T-helper 17 cell (primary cell): ENCODE measurements at regions not wholly inside any gene's neighbourhood (a gene's known extent, or its start where the extent isn't known, plus 50 kb on each side); places are given as distances from the start of the nearest gene placed in this dataset.

Source experiments
- ATAC-seq: fragments of 150-1000 bp; cut with Tn5 transposase; 2 replicates; pipeline ENCODE4 v1.10.0; 2021; ENCODE audit warnings: mild to moderate bottlenecking, moderate library complexity
- DNase-seq, 3 donors: peaks; one replicate each; pipeline versions ENCODE4 v3.0.0 to v3.0.0-alpha.2; 2020 to 2021
- H3K9me3 ChIP-seq: one replicate; pipeline ENCODE4 v1.7.0; 2013; ENCODE audit warnings: low read length, mild to moderate bottlenecking; ENCODE audit not compliant: control insufficient read depth, poor library complexity, severe bottlenecking
- H3K27ac Mint-ChIP-seq: one replicate; pipeline ENCODE4 v1.8.0; 2022; ENCODE audit warnings: mild to moderate bottlenecking, moderate library complexity, mixed read lengths
- H3K27me3 Mint-ChIP-seq: one replicate; pipeline ENCODE4 v1.8.0; 2022; ENCODE audit warnings: mixed read lengths
- H3K36me3 Mint-ChIP-seq: one replicate; pipeline ENCODE4 v1.8.0; 2022; ENCODE audit warnings: low read depth, mixed read lengths
- H3K4me1 Mint-ChIP-seq: one replicate; pipeline ENCODE4 v1.8.0; 2022; ENCODE audit warnings: mild to moderate bottlenecking, mixed read lengths
- H3K4me3 Mint-ChIP-seq: one replicate; pipeline ENCODE4 v1.8.0; 2022; ENCODE audit warnings: mild to moderate bottlenecking, moderate library complexity, mixed read lengths

DNA sequence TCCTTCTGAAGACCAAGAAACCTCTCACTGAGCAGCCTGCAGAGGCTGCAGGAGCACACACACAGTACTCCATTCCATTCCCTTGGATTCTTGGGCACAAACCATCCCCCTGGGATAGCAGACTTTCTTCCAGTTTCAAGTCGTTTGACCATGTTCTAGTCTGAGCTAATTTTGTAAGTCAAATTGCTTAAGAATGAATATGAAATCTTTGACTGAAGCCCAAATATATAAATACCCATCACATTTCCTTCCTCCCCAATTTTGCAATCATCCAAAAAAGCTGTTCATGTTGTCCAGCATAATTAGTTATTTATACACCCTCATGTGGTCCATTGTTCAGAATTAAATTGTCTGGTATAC is 231.2 kb upstream of the TPRG1 start:
- H3K4me1 Mint-ChIP-seq: peaks cover 8% of the 10 kb centered on the region

DNA sequence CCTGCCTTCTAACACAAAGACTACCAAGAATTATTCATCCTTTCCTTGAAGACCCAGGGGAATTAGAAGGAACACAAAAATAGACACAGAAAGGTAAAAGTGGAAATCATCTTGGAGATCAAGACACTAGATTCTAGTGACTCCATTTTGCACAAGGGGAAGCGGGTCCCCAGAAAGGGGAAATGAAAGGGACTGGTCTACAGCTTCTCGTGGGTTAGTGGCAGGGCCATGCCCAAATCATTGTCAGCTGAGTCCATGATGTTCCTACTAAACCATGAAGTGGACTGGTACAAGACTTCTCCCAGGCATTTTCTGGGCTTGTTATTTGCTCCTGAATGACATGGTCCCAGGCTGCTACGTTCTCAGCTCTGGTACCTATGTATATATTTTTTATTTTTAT is 230.7 kb upstream of the TPRG1 start:
- no peak overlapping the region for H3K27ac Mint-ChIP-seq
- H3K27me3 Mint-ChIP-seq: peaks cover 5% of the 10 kb centered on the region
- no peak for DNase-seq
- no peaks in the 10 kb centered on the region for H3K9me3 ChIP-seq
- H3K4me1 Mint-ChIP-seq: peaks cover 8% of the 10 kb centered on the region
- ATAC-seq: peak; percentile 50
- peaks cover 4% of the 10 kb centered on the region for H3K36me3 Mint-ChIP-seq
- H3K4me3 Mint-ChIP-seq: no peak overlapping the region

More for the DNA sequence above, 231.2 kb upstream of the TPRG1 start:
- no peak overlapping the region for H3K4me3 Mint-ChIP-seq
- no peak for DNase-seq
- peaks cover 4% of the 10 kb centered on the region for H3K36me3 Mint-ChIP-seq
- H3K27me3 Mint-ChIP-seq: peaks cover 5% of the 10 kb centered on the region
- no peak overlapping the region for H3K27ac Mint-ChIP-seq
- no peaks in the 10 kb centered on the region for H3K9me3 ChIP-seq
- no peak for ATAC-seq

DNA sequence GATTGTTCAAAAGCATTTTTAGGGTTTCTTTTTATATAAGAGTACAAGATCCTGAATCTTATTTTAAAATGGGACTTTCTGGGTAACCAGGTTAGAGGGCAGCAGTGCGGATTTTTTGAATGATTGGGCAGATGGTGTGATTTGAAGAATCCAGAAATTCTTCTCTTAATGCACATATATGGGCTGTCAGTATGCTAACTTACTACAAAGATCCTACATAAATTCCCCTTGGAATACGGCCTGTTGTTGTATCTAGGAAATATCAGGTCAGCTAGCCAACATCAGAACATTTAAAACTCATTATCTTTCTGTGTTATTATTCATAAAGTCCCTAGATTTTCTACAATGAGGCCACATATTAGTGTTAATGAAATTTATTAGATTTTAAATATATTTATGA is 229.6 kb upstream of the TPRG1 start:
- Mint-ChIP-seq H3K4me1 (peaks cover 6% of the 10 kb centered on the region), H3K36me3 (peaks cover 4% of the 10 kb centered on the region), H3K4me3 (no peak overlapping the region), H3K27ac (no peak overlapping the region), H3K27me3 (peaks cover 5% of the 10 kb centered on the region)
- ATAC-seq (no peak), DNase-seq (no peak)
- H3K9me3 ChIP-seq: no peaks in the 10 kb centered on the region

DNA sequence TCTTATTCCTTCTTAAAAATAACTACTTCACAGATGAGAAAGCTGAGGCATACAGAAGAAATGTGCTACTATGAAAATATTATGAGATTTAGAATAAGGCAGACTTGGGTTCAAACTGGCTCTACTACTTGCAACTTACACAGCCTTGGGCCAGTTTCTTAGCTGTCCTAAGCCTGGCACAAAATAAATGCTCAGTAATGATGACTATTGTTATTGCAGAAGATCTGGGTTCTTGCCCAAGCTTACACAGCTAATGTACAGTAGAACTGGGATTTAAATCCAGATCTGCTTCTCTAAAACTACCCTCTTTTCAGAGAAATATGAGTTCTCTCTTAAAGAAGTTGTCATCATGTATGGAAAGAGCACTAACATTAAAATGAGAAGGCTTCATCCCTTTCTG is 228.2 kb upstream of the TPRG1 start:
- no peak for DNase-seq
- no peak overlapping the region for H3K4me3 Mint-ChIP-seq
- H3K4me1 Mint-ChIP-seq: peaks cover 7% of the 10 kb centered on the region
- no peak overlapping the region for H3K27ac Mint-ChIP-seq
- ATAC-seq: no peak
- H3K36me3 Mint-ChIP-seq: peaks cover 5% of the 10 kb centered on the region
- H3K27me3 Mint-ChIP-seq: peaks cover 8% of the 10 kb centered on the region
- no peaks in the 10 kb centered on the region for H3K9me3 ChIP-seq

DNA sequence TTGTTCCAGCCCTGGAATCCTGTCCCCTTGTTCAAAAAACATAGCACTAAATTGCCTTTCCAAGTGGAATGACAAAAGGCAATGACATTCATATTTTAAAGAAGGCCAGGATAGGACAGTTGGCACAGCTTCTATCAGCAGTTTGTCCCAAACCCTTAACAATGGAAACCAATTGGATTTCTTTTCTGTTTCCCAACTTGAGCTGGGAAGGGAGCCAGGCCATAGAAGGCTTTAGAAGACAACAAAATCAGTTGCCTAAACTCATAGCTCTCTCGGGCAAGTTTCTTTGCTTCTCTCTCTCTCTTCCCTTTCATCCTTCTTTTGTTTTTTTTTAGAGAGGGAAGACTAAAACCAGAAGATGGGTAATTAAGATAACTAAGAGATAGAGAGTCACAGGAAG is 227.7 kb upstream of the TPRG1 start:
- ATAC-seq: no peak
- Mint-ChIP-seq H3K36me3 (peaks cover 7% of the 10 kb centered on the region), H3K4me3 (no peak overlapping the region), H3K27ac (no peak overlapping the region), H3K27me3 (peaks cover 12% of the 10 kb centered on the region), H3K4me1 (peaks cover 9% of the 10 kb centered on the region)
- DNase-seq: no peak
- H3K9me3 ChIP-seq: no peaks in the 10 kb centered on the region

DNA sequence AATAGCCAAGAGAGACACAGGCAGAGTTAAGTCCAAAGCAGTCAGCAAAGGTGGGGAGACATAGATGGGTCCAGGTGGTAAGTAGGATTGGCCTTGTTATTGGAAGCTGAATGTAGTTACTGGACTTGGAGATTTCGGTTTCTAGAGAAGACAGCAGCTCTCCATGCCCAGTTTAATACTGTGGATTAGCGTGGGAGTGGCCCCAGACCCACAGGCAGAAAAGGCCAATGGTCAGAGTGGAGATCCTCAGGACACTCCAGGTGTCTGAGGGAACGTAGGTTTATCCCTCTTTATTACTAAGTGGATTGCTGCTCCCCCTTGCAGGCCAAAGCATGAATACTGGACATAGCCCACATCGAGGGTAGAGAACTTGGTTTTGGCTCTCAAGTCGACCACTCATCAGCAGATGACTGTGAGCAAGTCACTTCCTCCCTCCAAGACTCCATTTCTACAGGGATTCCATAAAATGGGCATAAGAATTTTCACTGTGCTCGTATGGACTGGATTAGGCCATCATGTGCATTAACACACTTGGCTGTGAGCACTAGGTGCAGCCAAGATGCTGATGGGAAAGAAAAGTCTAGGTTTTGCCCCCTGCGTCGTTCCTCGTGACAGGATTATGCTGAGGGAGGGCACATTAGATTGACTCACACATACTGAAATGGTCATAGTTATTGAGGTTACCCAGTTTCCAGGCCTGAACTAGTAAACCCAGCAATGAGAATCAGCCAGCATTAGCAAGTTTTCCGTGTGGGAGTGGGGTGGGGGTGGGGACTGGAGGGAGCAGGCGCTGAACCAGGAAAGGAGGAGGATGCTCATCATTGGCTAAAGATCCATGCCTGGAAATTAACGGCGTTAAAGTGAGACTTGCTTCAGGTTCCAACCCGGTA is 225.2 kb upstream of the TPRG1 start:
- Mint-ChIP-seq H3K36me3 (peaks cover 6% of the 10 kb centered on the region), H3K4me1 (peaks cover 9% of the 10 kb centered on the region)

DNA sequence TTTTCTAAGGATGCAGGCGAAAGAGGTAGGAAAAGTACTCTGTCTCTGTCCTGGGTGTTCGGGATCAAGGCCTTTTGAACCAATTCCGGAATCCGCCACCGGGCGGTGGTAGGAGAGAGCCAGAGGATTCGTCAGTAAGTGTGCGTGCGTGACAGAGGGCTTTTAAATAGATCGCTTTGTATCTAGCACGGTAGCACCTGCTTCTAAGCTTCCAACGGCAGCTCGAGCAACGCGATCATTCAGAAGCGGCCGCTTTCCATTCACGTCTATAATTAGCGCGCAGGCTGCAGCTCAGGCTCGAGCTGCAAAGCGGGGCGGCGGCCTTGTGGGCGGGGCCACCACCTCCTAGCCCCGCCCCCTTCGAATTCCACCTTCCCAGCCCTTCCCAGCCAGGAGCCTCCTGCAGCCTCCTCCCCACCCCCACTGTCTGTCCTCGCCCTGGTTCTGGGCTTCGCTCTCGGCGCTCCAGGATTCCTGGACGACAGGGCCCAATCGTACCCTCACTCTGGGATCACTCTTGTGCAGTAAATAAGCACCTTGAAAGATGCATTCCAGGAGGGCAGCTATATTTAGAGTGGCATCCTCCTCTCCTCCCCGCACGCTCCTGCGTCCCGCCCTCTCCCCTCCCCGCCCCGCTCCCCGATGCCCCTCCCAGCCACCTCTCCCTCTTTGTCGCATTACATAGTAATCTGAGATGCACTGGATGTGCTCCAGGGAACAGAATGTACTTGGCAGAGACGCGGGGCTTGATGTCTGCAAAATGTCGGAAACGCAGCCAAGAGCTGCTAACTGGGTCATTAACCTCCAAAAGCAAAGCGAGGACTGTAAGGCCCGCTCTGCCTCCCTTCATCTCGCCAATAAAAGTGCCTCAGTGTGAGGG is 224.1 kb upstream of the TPRG1 start:
- peak overlapping the region; percentile 15 for H3K4me3 Mint-ChIP-seq
- H3K36me3 Mint-ChIP-seq: peaks cover 6% of the 10 kb centered on the region
- ATAC-seq: no peak
- DNase-seq: no peak
- H3K27me3 Mint-ChIP-seq: peaks cover 32% of the 10 kb centered on the region
- H3K27ac Mint-ChIP-seq: no peak overlapping the region
- no peaks in the 10 kb centered on the region for H3K9me3 ChIP-seq
- H3K4me1 Mint-ChIP-seq: peaks cover 9% of the 10 kb centered on the region

More for the DNA sequence above, 225.2 kb upstream of the TPRG1 start:
- DNase-seq (no peak), ATAC-seq (no peak)
- H3K9me3 ChIP-seq: no peaks in the 10 kb centered on the region
- peaks cover 31% of the 10 kb centered on the region for H3K27me3 Mint-ChIP-seq
- H3K27ac Mint-ChIP-seq: no peak overlapping the region
- H3K4me3 Mint-ChIP-seq: no peak overlapping the region

DNA sequence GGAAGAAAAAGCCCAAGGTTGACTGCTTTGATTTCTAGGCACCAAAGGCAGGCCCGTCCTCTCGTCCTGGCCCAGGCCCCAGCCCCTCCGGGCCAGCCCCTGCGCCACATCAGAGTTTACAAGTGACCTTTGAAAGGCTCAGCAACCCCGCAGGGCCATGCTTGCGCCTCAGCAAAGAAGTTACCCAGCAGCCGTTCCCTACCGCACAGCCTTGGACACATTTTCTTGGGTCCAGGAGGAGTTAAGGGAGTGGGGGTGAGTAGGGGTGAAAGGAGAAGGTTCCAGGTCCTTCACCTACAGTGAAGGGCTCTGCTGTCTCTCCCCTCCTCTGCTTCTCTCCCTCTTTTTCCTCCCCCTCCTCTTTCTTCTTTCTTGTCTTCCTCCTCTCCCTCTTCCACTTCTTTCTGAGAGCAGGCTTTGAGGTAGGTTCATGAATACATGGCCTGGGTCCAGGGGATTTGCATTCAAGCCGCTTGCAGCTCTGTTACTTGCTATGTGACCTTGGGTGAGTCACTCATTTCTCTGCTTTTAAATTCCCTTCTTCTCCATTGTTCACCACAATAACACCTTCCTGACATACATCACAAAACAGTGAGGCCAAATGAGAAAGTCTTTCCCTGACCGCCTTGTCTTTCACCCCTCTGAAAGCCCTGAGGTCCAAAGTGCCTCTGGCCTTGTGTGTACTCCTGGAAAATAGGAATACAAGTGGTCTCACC is 223.3 kb upstream of the TPRG1 start:
- DNase-seq (no peak), ATAC-seq (no peak)
- Mint-ChIP-seq H3K27me3 (peaks cover 27% of the 10 kb centered on the region), H3K4me1 (peaks cover 9% of the 10 kb centered on the region), H3K36me3 (peaks cover 6% of the 10 kb centered on the region), H3K27ac (no peak overlapping the region), H3K4me3 (no peak overlapping the region)
- H3K9me3 ChIP-seq: no peaks in the 10 kb centered on the region

DNA sequence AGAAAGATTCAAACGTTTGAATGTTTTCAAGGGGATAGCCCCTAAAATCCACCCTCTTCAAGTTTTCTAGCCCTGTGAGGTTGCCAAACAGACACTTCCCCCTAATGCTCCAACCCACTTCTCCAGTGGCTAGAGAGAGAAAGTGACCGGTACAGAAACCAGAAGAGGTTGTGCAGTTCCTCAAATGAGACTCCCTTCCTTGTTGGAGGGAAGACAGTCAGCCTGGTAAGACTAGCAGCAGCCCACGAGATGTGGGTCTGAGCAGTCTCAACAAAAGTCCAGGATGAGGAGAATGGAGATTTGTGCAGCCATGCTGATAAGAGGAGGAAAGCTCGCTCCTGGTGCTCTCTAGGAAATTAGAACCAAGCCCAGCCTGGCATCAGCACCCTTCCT is 222.8 kb upstream of the TPRG1 start:
- peak; percentile 25 for ATAC-seq
- no peak overlapping the region for H3K27ac Mint-ChIP-seq

DNA sequence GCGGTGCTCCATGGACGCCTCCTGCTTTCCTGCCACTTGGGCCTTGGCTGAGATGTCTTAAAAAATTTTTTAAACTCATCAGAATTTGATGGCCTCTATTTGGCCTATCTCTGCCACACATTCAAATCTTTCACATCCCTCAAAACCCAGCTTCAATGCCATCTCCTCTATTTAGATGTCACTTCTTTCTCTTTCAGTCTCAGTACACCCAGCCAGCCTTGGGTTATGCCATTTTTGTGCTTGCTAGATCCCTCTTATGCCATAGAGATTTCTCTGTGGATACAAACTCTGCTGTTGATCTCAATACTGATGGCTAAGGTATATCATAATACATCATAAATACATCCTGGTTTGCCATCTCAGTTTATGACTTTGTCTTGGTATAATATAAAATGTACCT is 222.3 kb upstream of the TPRG1 start:
- Mint-ChIP-seq H3K4me1 (peaks cover 9% of the 10 kb centered on the region), H3K27ac (no peak overlapping the region), H3K4me3 (no peak overlapping the region), H3K27me3 (peaks cover 27% of the 10 kb centered on the region), H3K36me3 (peaks cover 6% of the 10 kb centered on the region)
- no peaks in the 10 kb centered on the region for H3K9me3 ChIP-seq
- ATAC-seq: no peak
- no peak for DNase-seq

More for the DNA sequence above, 222.8 kb upstream of the TPRG1 start:
- H3K9me3 ChIP-seq: no peaks in the 10 kb centered on the region
- H3K4me3 Mint-ChIP-seq: no peak overlapping the region
- H3K36me3 Mint-ChIP-seq: peaks cover 6% of the 10 kb centered on the region
- H3K4me1 Mint-ChIP-seq: peaks cover 9% of the 10 kb centered on the region
- DNase-seq: no peak
- peaks cover 27% of the 10 kb centered on the region for H3K27me3 Mint-ChIP-seq

DNA sequence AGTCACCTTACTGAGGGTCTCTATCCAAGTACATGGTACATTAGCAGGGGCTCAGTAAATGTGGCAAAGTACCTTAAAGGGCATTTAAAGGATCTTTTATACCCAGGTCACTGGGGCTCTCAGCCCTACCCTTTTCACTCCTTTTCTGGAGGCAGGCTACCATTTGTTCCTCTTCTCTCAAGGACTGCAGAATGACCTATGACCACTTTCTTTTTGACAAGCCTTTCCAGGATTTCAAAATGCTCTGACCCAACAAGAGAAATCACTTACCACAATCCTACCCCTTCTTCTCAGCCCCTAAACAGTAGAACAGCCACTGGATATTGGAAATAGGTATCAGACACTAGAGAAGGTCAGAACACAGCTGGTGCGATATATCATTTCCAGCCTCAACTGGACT is 221.8 kb upstream of the TPRG1 start:
- no peaks in the 10 kb centered on the region for H3K9me3 ChIP-seq
- H3K4me3 Mint-ChIP-seq: no peak overlapping the region
- DNase-seq (no peak), ATAC-seq (no peak)
- peaks cover 6% of the 10 kb centered on the region for H3K36me3 Mint-ChIP-seq
- peaks cover 27% of the 10 kb centered on the region for H3K27me3 Mint-ChIP-seq
- H3K4me1 Mint-ChIP-seq: peaks cover 9% of the 10 kb centered on the region
- H3K27ac Mint-ChIP-seq: no peak overlapping the region

DNA sequence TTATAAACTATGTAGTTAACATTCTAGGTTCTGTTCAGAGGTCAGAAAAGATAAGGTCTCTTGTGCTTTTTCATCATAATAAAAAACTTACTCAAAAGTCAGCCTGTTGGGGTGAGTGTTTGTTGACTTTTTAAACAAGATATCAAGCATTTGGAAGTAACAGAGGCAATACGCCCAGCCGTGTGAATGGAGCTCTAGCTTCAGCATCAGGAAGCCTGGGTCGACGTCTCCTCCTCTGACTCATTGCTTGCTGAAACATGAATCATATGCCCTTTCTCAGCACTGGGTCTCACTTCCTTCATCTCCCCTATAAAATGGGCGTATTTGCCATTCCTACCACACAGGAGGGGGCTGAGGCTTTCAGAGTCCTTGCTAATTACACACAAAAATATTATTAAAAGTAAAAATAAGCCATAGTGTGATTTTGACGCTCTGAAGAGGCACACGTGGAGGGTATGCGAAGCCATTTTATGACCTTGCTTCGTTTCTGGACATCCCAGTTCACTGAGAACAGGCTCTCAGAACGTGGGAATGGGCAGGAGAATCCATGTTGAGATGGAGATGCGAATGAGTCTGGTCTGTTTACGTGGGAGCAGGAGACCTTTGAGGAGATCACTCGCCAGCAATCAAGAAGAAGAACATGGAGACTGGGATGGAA is 220.8 kb upstream of the TPRG1 start:
- no peak overlapping the region for H3K4me3 Mint-ChIP-seq
- peaks cover 27% of the 10 kb centered on the region for H3K27me3 Mint-ChIP-seq
- H3K27ac Mint-ChIP-seq: peak overlapping the region; percentile 11
- ATAC-seq (no peak), DNase-seq (no peak)
- no peaks in the 10 kb centered on the region for H3K9me3 ChIP-seq
- H3K4me1 Mint-ChIP-seq: peaks cover 6% of the 10 kb centered on the region
- peaks cover 6% of the 10 kb centered on the region for H3K36me3 Mint-ChIP-seq
